Testis (tissue), 2 donors: ENCODE measurements at regions not wholly inside any gene's neighbourhood (a gene's known extent, or its start where the extent isn't known, plus 50 kb on each side); places are given as distances from the start of the nearest gene placed in this dataset.

ENCODE experiments used
- DNase-seq: peaks from one replicate; pipeline ENCODE4 v3.0.0-alpha.2; 2019
- H3K27ac ChIP-seq, 2 donors: fragments of 200-600 bp; sonication (generic); one replicate each; pipeline ENCODE4 v1.5.1; 2019
- H3K27me3 ChIP-seq: fragments of 200-600 bp; sonication (generic); one replicate; pipeline ENCODE4 v1.5.1; 2019
- H3K36me3 ChIP-seq: fragments of 200-600 bp; sonication (generic); one replicate; pipeline ENCODE4 v1.5.1; 2017; ENCODE audit warnings: low read depth; ENCODE audit errors: missing control alignments
- H3K4me1 ChIP-seq: fragments of 200-600 bp; sonication (generic); one replicate; pipeline ENCODE4 v1.5.1; 2019
- H3K4me3 ChIP-seq, 2 donors: fragments of 200-600 bp; sonication (generic); one replicate each; pipeline ENCODE4 v1.5.1; 2017 to 2019
- H3K9me3 ChIP-seq: fragments of 200-600 bp; sonication (generic); one replicate; pipeline ENCODE4 v1.5.1; 2017
- POLR2A ChIP-seq: fragments of 450-650 bp; IDR thresholded peaks from one replicate; pipeline ENCODE4 v1.6.1; 2017; ENCODE audit warnings: antibody characterized with exemption, mild to moderate bottlenecking, moderate library complexity
- WGBS, 2 donors: methylation state at CpG; one replicate each; pipeline ENCODE4 v1.1.5; 2018; 5-methylcytosine and 5-hydroxymethylcytosine counted together
- intact Hi-C: fragments of 100-400 bp; cut with DNase I; formaldehyde crosslinking; loops from one replicate; pipeline ENCODE4 v1.15.1; 2023; ENCODE audit warnings: low total_unique reads
- TF ChIP-seq, protein P1 (sequence below), 3 experiments: fragments of 450-650 bp in 2 of 3; fragments of 200-600 bp in 1 of 3; sonication (generic) in 1 of 3; IDR thresholded peaks; one replicate each; pipeline ENCODE4 v1.5.1; 2016 to 2019; ENCODE audit warnings: antibody characterized with exemption in 3 of 3, mild to moderate bottlenecking in 2 of 3, moderate library complexity in 1 of 3

DNA sequence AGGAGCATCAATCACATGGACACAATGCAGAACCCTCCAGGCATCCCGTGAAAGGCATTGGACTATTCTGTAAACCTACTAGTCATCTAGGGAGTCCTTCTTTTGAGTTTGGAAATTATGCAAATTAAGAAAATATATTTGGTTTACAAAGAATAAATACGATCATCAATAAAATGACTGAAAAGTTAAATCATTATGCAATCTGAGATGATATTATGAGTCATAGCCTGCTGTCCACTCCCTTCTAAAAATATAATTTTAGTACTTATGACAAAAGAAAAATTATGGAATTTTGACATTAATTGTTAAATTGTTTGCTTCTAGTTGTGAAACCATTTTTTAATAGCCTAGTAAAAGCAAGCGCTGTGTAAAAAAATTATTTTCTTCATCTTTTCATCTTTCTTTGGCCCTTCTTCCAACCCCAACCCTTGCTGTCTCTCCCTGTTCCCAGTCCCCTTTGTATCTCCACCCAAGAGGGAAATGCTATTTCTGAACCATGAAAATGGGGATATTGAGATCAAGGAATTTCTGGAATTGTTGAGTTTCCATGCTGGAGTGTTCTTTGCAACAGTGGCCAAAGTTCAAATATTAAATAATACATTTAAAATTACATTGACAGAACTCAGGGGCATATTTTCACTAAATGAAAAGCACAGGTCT, 599.8 kb downstream of the COL12A1 start:
- intact Hi-C loops = no loop called here
- Histone ChIP-seq H3K27me3 (no peaks in the 10 kb centered on the region), H3K27ac (peak overlapping the region in 1 of 2 donors; percentile 4), H3K4me1 (no peaks in the 10 kb centered on the region), H3K4me3 (no peak overlapping the region), H3K9me3 (no peaks in the 10 kb centered on the region), H3K36me3 (no peaks in the 10 kb centered on the region)
- WGBS, 2 donors = 86 to 93% methylated on average over 3 of the region's 3 CpGs
- no peak for DNase-seq
- no peak for TF ChIP-seq POLR2A
- TF ChIP-seq, protein P1, sequence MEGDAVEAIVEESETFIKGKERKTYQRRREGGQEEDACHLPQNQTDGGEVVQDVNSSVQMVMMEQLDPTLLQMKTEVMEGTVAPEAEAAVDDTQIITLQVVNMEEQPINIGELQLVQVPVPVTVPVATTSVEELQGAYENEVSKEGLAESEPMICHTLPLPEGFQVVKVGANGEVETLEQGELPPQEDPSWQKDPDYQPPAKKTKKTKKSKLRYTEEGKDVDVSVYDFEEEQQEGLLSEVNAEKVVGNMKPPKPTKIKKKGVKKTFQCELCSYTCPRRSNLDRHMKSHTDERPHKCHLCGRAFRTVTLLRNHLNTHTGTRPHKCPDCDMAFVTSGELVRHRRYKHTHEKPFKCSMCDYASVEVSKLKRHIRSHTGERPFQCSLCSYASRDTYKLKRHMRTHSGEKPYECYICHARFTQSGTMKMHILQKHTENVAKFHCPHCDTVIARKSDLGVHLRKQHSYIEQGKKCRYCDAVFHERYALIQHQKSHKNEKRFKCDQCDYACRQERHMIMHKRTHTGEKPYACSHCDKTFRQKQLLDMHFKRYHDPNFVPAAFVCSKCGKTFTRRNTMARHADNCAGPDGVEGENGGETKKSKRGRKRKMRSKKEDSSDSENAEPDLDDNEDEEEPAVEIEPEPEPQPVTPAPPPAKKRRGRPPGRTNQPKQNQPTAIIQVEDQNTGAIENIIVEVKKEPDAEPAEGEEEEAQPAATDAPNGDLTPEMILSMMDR (IDR thresholded peaks at IDR 0.05) = no peak

DNA sequence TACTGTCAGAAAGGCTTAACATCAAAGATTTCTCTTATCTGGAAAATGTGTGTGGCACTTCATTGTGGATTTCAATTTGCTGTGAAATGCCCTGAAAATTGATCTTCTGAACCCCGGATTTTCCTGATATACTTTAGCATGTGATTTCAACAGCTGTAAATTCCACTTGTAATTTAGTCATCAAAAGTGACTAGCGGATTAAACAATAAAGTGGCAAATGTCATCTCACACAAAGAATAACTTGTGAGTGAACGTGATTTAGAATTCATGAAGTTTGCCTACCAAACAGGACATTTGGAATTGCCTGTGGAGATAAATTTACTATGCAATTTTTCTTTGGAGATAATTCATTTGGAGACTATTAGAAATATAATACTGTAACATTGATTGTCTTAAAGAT, 601.6 kb downstream of the COL12A1 start:
- 87 to 88% methylated on average over 3 of the region's 3 CpGs for WGBS, 2 donors
- no peak for DNase-seq
- no peak overlapping the region for H3K4me3 ChIP-seq
- H3K27me3 ChIP-seq = no peaks in the 10 kb centered on the region
- no peaks in the 10 kb centered on the region for H3K4me1 ChIP-seq
- H3K27ac ChIP-seq = no peak overlapping the region
- H3K9me3 ChIP-seq = no peaks in the 10 kb centered on the region
- H3K36me3 ChIP-seq = no peaks in the 10 kb centered on the region
- TF ChIP-seq POLR2A = no peak
- TF ChIP-seq, protein P1 (IDR thresholded peaks at IDR 0.05) = no peak
- intact Hi-C loops = no loop called here

DNA sequence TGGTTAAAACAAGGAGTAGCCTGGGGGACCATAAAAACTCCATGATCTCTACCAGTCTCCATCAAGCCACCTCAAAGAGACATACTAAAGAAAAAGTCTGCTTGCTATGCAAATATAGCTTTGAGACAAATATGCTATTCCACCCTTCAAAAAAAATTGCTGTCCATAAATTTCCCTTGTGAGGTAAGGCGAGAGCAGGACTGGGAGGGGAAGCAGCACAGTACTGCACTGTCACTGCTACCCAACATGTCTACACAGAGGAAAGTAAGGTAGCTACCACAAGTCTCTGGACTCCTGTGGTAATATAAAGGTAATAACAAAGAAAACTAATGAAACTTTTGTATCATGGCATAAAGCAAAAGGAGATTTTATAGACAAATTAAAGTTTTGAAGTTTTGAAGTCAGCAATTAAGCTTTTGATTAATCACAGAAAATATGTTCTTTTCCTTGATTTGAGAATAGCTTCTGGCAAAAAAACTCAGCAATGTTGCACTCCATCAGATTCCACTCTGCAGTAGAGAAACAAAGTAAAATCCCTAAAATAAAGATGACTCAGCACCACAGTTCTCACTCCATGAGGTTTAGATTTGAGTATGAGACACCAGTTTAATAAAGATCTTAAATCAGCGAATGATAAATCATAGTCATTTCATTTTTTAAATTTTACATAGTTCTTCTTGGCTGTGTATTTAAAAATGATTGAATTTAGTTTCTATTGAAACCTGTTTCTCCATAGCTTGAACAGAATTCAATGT, 602.4 kb downstream of the COL12A1 start:
- WGBS, 2 donors = 84 to 93% methylated on average over 2 of the region's 2 CpGs
- no peak overlapping the region for H3K4me3 ChIP-seq
- H3K27ac ChIP-seq = no peak overlapping the region
- TF ChIP-seq POLR2A = no peak
- TF ChIP-seq, protein P1 (IDR thresholded peaks at IDR 0.05) = no peak
- H3K4me1 ChIP-seq = no peaks in the 10 kb centered on the region
- no peak for DNase-seq
- no peaks in the 10 kb centered on the region for H3K9me3 ChIP-seq
- no peaks in the 10 kb centered on the region for H3K27me3 ChIP-seq
- intact Hi-C loops = no loop called here
- no peaks in the 10 kb centered on the region for H3K36me3 ChIP-seq

DNA sequence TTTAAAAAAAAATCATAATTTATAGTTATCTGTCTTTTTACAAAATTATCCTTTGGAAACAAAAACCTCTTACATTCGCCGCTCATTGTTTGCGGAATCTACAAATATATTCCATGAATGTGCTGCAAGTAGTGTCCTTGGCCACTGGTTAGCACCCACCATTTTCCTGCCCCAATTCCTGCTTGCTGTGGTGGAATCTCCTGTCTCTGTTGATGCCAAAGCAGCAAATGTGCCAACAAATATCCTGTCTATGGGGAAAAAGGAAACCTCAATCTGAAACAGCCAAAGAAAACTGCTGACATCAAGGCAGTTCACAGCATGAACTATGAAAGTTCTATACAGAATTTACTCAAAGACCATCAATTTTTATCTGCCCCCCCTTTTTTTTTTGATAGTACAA, 603.6 kb downstream of the COL12A1 start:
- Histone ChIP-seq H3K27ac (no peak overlapping the region), H3K4me3 (no peak overlapping the region), H3K36me3 (no peaks in the 10 kb centered on the region), H3K9me3 (no peaks in the 10 kb centered on the region), H3K27me3 (no peaks in the 10 kb centered on the region), H3K4me1 (no peaks in the 10 kb centered on the region)
- no peak for TF ChIP-seq POLR2A
- TF ChIP-seq, protein P1 (IDR thresholded peaks at IDR 0.05) = no peak
- WGBS, 2 donors = 92 to 95% methylated on average over 3 of the region's 3 CpGs
- no peak for DNase-seq
- intact Hi-C loops = no loop called here
